GM12878 (cell line): ENCODE measurements at regions not wholly inside any gene's neighbourhood (a gene's known extent, or its start where the extent isn't known, plus 50 kb on each side); places are given as distances from the start of the nearest gene placed in this dataset.
A peak's percentile ranks its signal among the peaks of the same experiment; 100 is the strongest.

ENCODE experiments used
- ATAC-seq: fragments of 200-7000 bp; cut with Tn5 transposase; 3 replicates; pipeline ENCODE4 v1.9.1; 2020; ENCODE audit warnings: mild to moderate bottlenecking, moderate library complexity
- BruUV-seq: library from RNA; stranded (reverse); fragments of 400-500 nt; replicated peaks from 2 replicates; lab custom pipeline; 2021; lab: Mats Ljungman, UMichigan
- CTCF ChIA-PET: fragments of 300-600 bp; sonication (Branson Sonifier 250); formaldehyde crosslinking; extraction: SDS; loops from one replicate; lab custom pipeline; 2021; ENCODE audit warnings: inconsistent platforms; lab: Yijun Ruan, JAX
- POLR2A ChIA-PET: fragments of 350-600 bp; formaldehyde crosslinking; extraction: SDS; loops from one replicate; lab custom pipeline; 2021; ENCODE audit warnings: inconsistent platforms; lab: Charles Lee
- RAD21 ChIA-PET: fragments of 300-600 bp; sonication (Branson Sonifier 250); formaldehyde crosslinking; loops from one replicate; lab custom pipeline; 2023; ENCODE audit warnings: antibody characterized with exemption; ENCODE audit not compliant: unreplicated experiment; lab: Charles Lee
- SMC1A ChIA-PET: fragments of 300-600 bp; sonication (Branson Sonifier 250); formaldehyde crosslinking; loops from one replicate; lab custom pipeline; 2023; ENCODE audit not compliant: unreplicated experiment, uncharacterized antibody; lab: Charles Lee
- DNase-seq: peaks from one replicate; pipeline ENCODE4 v3.0.0-alpha.2; 2011; ENCODE audit warnings: low read depth, low spot score
- FAIRE-seq: peaks from 3 replicates; lab custom pipeline; 2011; peaks lifted over from hg19 to GRCh38; lab: Jason Lieb, UNC
- H2AFZ ChIP-seq: 2 replicates; pipeline ENCODE4 v1.6.0; 2011; ENCODE audit warnings: low read depth, low read length, control low read depth; ENCODE audit not compliant: control insufficient read depth
- H3K27ac ChIP-seq: 2 replicates; pipeline ENCODE4 v1.5.1; 2011; ENCODE audit warnings: control low read depth; ENCODE audit not compliant: control insufficient read depth, insufficient read depth
- H3K27me3 ChIP-seq, 2 experiments: replicated peaks in 1 of 2; 2 replicates each; pipeline versions ENCODE4 v1.6.0 to v1.6.1; 2011; ENCODE audit warnings: low read length in 1 of 2; ENCODE audit not compliant: control insufficient read depth in 2 of 2, insufficient read depth in 2 of 2
- H3K36me3 ChIP-seq, 2 experiments: 2 replicates each; pipeline ENCODE4 v1.5.1; 2011; ENCODE audit warnings: low read length in 1 of 2; ENCODE audit not compliant: control insufficient read depth in 2 of 2, insufficient read depth in 2 of 2
- H3K4me1 ChIP-seq: 2 replicates; pipeline ENCODE4 v1.6.1; 2011; ENCODE audit warnings: mild to moderate bottlenecking, low read length, moderate library complexity, mixed read lengths; ENCODE audit not compliant: control insufficient read depth, insufficient read depth
- H3K4me2 ChIP-seq: 2 replicates; pipeline ENCODE4 v1.6.0; 2011; ENCODE audit warnings: control low read depth; ENCODE audit not compliant: control insufficient read depth, insufficient read depth
- H3K4me3 ChIP-seq: fragments of 200-600 bp; sonication (generic); 2 replicates; pipeline ENCODE4 v1.5.1; 2016
- H3K79me2 ChIP-seq: 2 replicates; pipeline ENCODE4 v1.6.0; 2011; ENCODE audit warnings: low read length; ENCODE audit not compliant: control insufficient read depth, insufficient read depth
- H3K9ac ChIP-seq: 2 replicates; pipeline ENCODE4 v1.8.0; 2011; ENCODE audit warnings: low read length, control low read depth, mixed read lengths; ENCODE audit not compliant: control insufficient read depth, insufficient read depth
- H3K9me3 ChIP-seq: replicated peaks from 3 replicates; pipeline ENCODE4 v1.5.1; 2011; ENCODE audit warnings: mild to moderate bottlenecking, low read length; ENCODE audit not compliant: control insufficient read depth, insufficient read depth
- H4K20me1 ChIP-seq: 2 replicates; pipeline ENCODE4 v1.6.0; 2011; ENCODE audit not compliant: control insufficient read depth, insufficient read depth
- CTCF ChIP-seq, 3 experiments: IDR thresholded peaks in 2 of 3; conservative IDR thresholded peaks in 1 of 3; 2 replicates each; pipeline ENCODE4 v1.5.1; 2011; ENCODE audit warnings: low read depth in 3 of 3, low read length in 3 of 3, mild to moderate bottlenecking in 3 of 3, control low read depth in 2 of 3, moderate library complexity in 2 of 3, inconsistent platforms in 1 of 3, mixed read lengths in 1 of 3; ENCODE audit not compliant: control insufficient read depth in 2 of 3, insufficient read depth in 1 of 3; ENCODE audit errors: extremely low read depth in 1 of 3
- CUX1 ChIP-seq: IDR thresholded peaks from 2 replicates; pipeline ENCODE4 v1.6.1; 2012; ENCODE audit warnings: improper control_type of control experiment, low read depth, low read length; ENCODE audit not compliant: insufficient replicate concordance
- ESRRA ChIP-seq: IDR thresholded peaks from 2 replicates; pipeline ENCODE4 v1.6.1; 2012; ENCODE audit warnings: mild to moderate bottlenecking, low read length, improper control_type of control experiment
- MYC ChIP-seq: IDR thresholded peaks from 2 replicates; pipeline ENCODE4 v1.6.1; 2011; ENCODE audit warnings: mild to moderate bottlenecking, low read length, moderate library complexity, inconsistent platforms; ENCODE audit not compliant: insufficient read depth, insufficient replicate concordance, insufficient read length, severe bottlenecking
- RAD21 ChIP-seq: IDR thresholded peaks from 2 replicates; pipeline ENCODE4 v1.6.1; 2011; ENCODE audit warnings: mild to moderate bottlenecking, low read depth, low read length, moderate library complexity; ENCODE audit not compliant: insufficient read depth
- SMC3 ChIP-seq: IDR thresholded peaks from 2 replicates; pipeline ENCODE4 v1.6.1; 2011; ENCODE audit warnings: low read length, improper control_type of control experiment, borderline replicate concordance
- ZNF274 ChIP-seq: IDR thresholded peaks from one replicate; pipeline ENCODE4 v1.8.0; 2011; ENCODE audit not compliant: insufficient read length, insufficient read depth
- WGBS: methylation state at CpG from one replicate; pipeline ENCODE4 v1.1.6; 2016; ENCODE audit warnings: low lambda C conversion rate; ENCODE audit not compliant: insufficient replicate concordance, insufficient coverage; ENCODE audit errors: missing lambda C conversion rate; 5-methylcytosine and 5-hydroxymethylcytosine counted together
- in situ Hi-C: fragments of 300-500 bp; cut with MboI; formaldehyde crosslinking; loops from 9 replicates; pipeline ENCODE4 v1.14.3; 2018; ENCODE audit warnings: mixed read lengths
- intact Hi-C: fragments of 100-400 bp; cut with micrococcal nuclease; formaldehyde crosslinking; loops from one replicate; pipeline ENCODE4 v1.14.2; 2022; ENCODE audit not compliant: unreplicated experiment

GRCh38 chr12:107564946-107565345, 120.7 kb upstream of the PWP1 start:
- ChIA-PET SMC1A (no interaction called here), CTCF (interaction anchor here (0.7 kb wide), 1 partner anchor 203 kb away, joined by 3 read pairs; no protein-coding TSS in a partner anchor), POLR2A (no interaction called here), RAD21 (interaction anchor here (1.1 kb wide), 1 partner anchor 41 kb away, joined by 3 read pairs; no protein-coding TSS in a partner anchor)
- 0 out of 3 replicates have a peak, but pooled peaks have one; percentile 35 for ATAC-seq
- 49% methylated on average over 3 of the region's 3 CpGs for WGBS
- BruUV-seq = no TSS peak
- Histone ChIP-seq H3K4me1 (no peaks in the 10 kb centered on the region), H3K27me3 (peaks cover 0 to 7% of the 10 kb centered on the region in 2 experiments; a peak in 3 of 4 replicates), H3K4me3 (no peak overlapping the region), H3K36me3 (no peaks in the 10 kb centered on the region), H3K9ac (no peak overlapping the region), H4K20me1 (no peaks in the 10 kb centered on the region), H3K79me2 (no peaks in the 10 kb centered on the region), H3K9me3 (no peaks in the 10 kb centered on the region), H3K27ac (no peak overlapping the region), H3K4me2 (no peak overlapping the region), H2AFZ (no peak overlapping the region)
- no peak for DNase-seq
- FAIRE-seq = no peak
- intact Hi-C loops = no loop called here
- peak; percentile 55 for TF ChIP-seq RAD21
- TF ChIP-seq SMC3 = peak; percentile 11; the same call in 1 of the 2 replicates
- TF ChIP-seq ESRRA = no peak
- TF ChIP-seq MYC = no peak
- TF ChIP-seq ZNF274 = no peak
- TF ChIP-seq CUX1 = no peak
- TF ChIP-seq CTCF (IDR thresholded peaks at IDR 0.05 in 2 of 3, conservative IDR thresholded peaks at IDR 0.05 in 1 of 3; ENCODE audit: control insufficient read depth in 2 of 3, extremely low read depth in 1 of 3, insufficient read depth in 1 of 3, low read depth in 3 of 3, low read length in 3 of 3) = peak; percentile 30 to 49 (median 30); a peak in 4 of 6 replicates
- in situ Hi-C loops = no loop called here
